ENCODE measurements at regions not wholly inside any gene's neighbourhood (a gene's known extent, or its start where the extent isn't known, plus 50 kb on each side); places are given as distances from the start of the nearest gene placed in this dataset.

- DNase-seq (ENCODE audit: low spot score): peak; percentile 69
These were observed 134.4 kb upstream of the SLC1A4 start for GRCh38 chr2:64854773-64855237.

GRCh38 chr2:64857581-64858471, 131.4 kb upstream of the SLC1A4 start:
- DNase-seq (ENCODE audit: low spot score): no peak

- DNase-seq (ENCODE audit: low spot score): no peak
These were observed 130.5 kb upstream of the SLC1A4 start for GRCh38 chr2:64858541-64859311.

- peak; percentile 88 for DNase-seq (ENCODE audit: low spot score)
These were observed 129.6 kb upstream of the SLC1A4 start for GRCh38 chr2:64859312-64860212.

GRCh38 chr2:64860276-64860885, 128.8 kb upstream of the SLC1A4 start:
- no peak for DNase-seq (ENCODE audit: low spot score)

GRCh38 chr2:64860936-64861335, 128.3 kb upstream of the SLC1A4 start:
- no peak for DNase-seq (ENCODE audit: low spot score)

- DNase-seq (ENCODE audit: low spot score): no peak
These were observed 127.5 kb upstream of the SLC1A4 start for GRCh38 chr2:64861452-64862397.

- peak; percentile 59 for DNase-seq (ENCODE audit: low spot score)
These were observed 126.6 kb upstream of the SLC1A4 start for GRCh38 chr2:64862623-64863022.

- DNase-seq (ENCODE audit: low spot score): no peak
These were observed 125.9 kb upstream of the SLC1A4 start for GRCh38 chr2:64863097-64863820.

GRCh38 chr2:64865073-64865830, 123.9 kb upstream of the SLC1A4 start:
- DNase-seq (ENCODE audit: low spot score): peak; percentile 76

- no peak for DNase-seq (ENCODE audit: low spot score)
These were observed 123.3 kb upstream of the SLC1A4 start for GRCh38 chr2:64865831-64866345.

GRCh38 chr2:64866797-64867196, 122.4 kb upstream of the SLC1A4 start:
- DNase-seq (ENCODE audit: low spot score): peak; percentile 71

GRCh38 chr2:64867253-64867996, 121.8 kb upstream of the SLC1A4 start:
- DNase-seq (ENCODE audit: low spot score): no peak

- DNase-seq (ENCODE audit: low spot score): no peak
These were observed 120.1 kb upstream of the SLC1A4 start for GRCh38 chr2:64869126-64869525.

- peak; percentile 77 for DNase-seq (ENCODE audit: low spot score)
These were observed 115.7 kb upstream of the SLC1A4 start for GRCh38 chr2:64873472-64873924.

GRCh38 chr2:64874593-64874992, 114.6 kb upstream of the SLC1A4 start:
- no peak for DNase-seq (ENCODE audit: low spot score)

- no peak for DNase-seq (ENCODE audit: low spot score)
These were observed 113.8 kb upstream of the SLC1A4 start for GRCh38 chr2:64875368-64875767.

GRCh38 chr2:64876137-64876647, 113.0 kb upstream of the SLC1A4 start:
- peak; percentile 88 for DNase-seq (ENCODE audit: low spot score)
